ENCODE measurements at regions not wholly inside any gene's neighbourhood (a gene's known extent, or its start where the extent isn't known, plus 50 kb on each side); places are given as distances from the start of the nearest gene placed in this dataset.
"Not testable (repeated sequence)": the region's sequence is repeated elsewhere in the genome, so short reads cannot be mapped to it uniquely, and the experiment has no call there.

GRCh38 chr22:49674479-49675050 lies 153.1 kb downstream of the BRD1 start:
- no peak for DNase-seq

- DNase-seq = no peak
Measured at GRCh38 chr22:49673048-49673447, 154.6 kb downstream of the BRD1 start.

- DNase-seq = no peak
Measured at GRCh38 chr22:49672014-49672516, 155.6 kb downstream of the BRD1 start.

GRCh38 chr22:49671331-49672013 lies 156.2 kb downstream of the BRD1 start:
- DNase-seq = no peak

- DNase-seq = no peak
Measured at GRCh38 chr22:49670456-49671330, 157.0 kb downstream of the BRD1 start.

GRCh38 chr22:49669969-49670455 lies 157.7 kb downstream of the BRD1 start:
- DNase-seq = not testable (repeated sequence)

- DNase-seq = not testable (repeated sequence)
Measured at GRCh38 chr22:49669427-49669968, 158.2 kb downstream of the BRD1 start.

GRCh38 chr22:49668402-49668801 lies 159.3 kb downstream of the BRD1 start:
- no peak for DNase-seq

- DNase-seq = no peak
Measured at GRCh38 chr22:49667236-49667635, 160.4 kb downstream of the BRD1 start.

- DNase-seq = no peak
Measured at GRCh38 chr22:49666146-49666809, 161.4 kb downstream of the BRD1 start.

GRCh38 chr22:49664891-49665290 lies 162.8 kb downstream of the BRD1 start:
- DNase-seq = no peak

GRCh38 chr22:49664371-49664881 lies 163.2 kb downstream of the BRD1 start:
- DNase-seq = no peak

GRCh38 chr22:49663823-49664222 lies 163.8 kb downstream of the BRD1 start:
- no peak for DNase-seq

- no peak for DNase-seq
Measured at GRCh38 chr22:49663311-49663711, 164.4 kb downstream of the BRD1 start.

- DNase-seq = no peak
Measured at GRCh38 chr22:49662681-49663080, 165.0 kb downstream of the BRD1 start.

GRCh38 chr22:49660794-49661781 lies 166.6 kb downstream of the BRD1 start:
- no peak for DNase-seq

- DNase-seq = no peak
Measured at GRCh38 chr22:49660321-49660720, 167.4 kb downstream of the BRD1 start.

GRCh38 chr22:49659924-49660315 lies 167.8 kb downstream of the BRD1 start:
- DNase-seq = no peak

GRCh38 chr22:49659281-49659923 lies 168.3 kb downstream of the BRD1 start:
- DNase-seq = no peak

GRCh38 chr22:49658902-49659280 lies 168.8 kb downstream of the BRD1 start:
- no peak for DNase-seq

Data from NCI-H187 (cell line).